MM.1S (cell line): ENCODE measurements at regions not wholly inside any gene's neighbourhood (a gene's known extent, or its start where the extent isn't known, plus 50 kb on each side); places are given as distances from the start of the nearest gene placed in this dataset.

ENCODE experiments used
- DNase-seq: peaks from one replicate; pipeline ENCODE4 v3.0.0-alpha.2; 2015
- H2AFZ ChIP-seq: fragments of 300-600 bp; sonication (generic); 2 replicates; pipeline ENCODE4 v1.6.0; 2016; ENCODE audit warnings: antibody characterized with exemption, low read length
- H3F3A ChIP-seq: fragments of 300-600 bp; sonication (generic); 2 replicates; pipeline ENCODE4 v1.6.1; 2016; ENCODE audit warnings: mild to moderate bottlenecking, antibody characterized with exemption, low read length, moderate library complexity, mixed read lengths; ENCODE audit not compliant: insufficient read depth
- H3K27ac ChIP-seq: fragments of 300-600 bp; sonication (generic); 2 replicates; pipeline ENCODE4 v1.5.1; 2016; ENCODE audit warnings: mild to moderate bottlenecking, low read length
- H3K27me3 ChIP-seq: fragments of 300-600 bp; sonication (generic); replicated peaks from 2 replicates; pipeline ENCODE4 v1.6.0; 2016; ENCODE audit warnings: low read length; ENCODE audit not compliant: insufficient read depth
- H3K36me3 ChIP-seq: fragments of 300-600 bp; sonication (generic); replicated peaks from 2 replicates; pipeline ENCODE4 v1.6.1; 2016; ENCODE audit warnings: mild to moderate bottlenecking, low read length, mixed read lengths; ENCODE audit not compliant: insufficient read depth
- H3K4me1 ChIP-seq: fragments of 300-600 bp; sonication (generic); 2 replicates; pipeline ENCODE4 v1.6.1; 2016; ENCODE audit warnings: low read length, mixed read lengths
- H3K4me2 ChIP-seq: fragments of 300-600 bp; sonication (generic); 2 replicates; pipeline ENCODE4 v1.6.0; 2016; ENCODE audit warnings: low read depth, low read length
- H3K4me3 ChIP-seq: fragments of 300-600 bp; sonication (generic); 2 replicates; pipeline ENCODE4 v1.5.1; 2016; ENCODE audit warnings: low read length, mixed read lengths
- H3K79me2 ChIP-seq: fragments of 300-600 bp; sonication (generic); 2 replicates; pipeline ENCODE4 v1.6.1; 2016; ENCODE audit warnings: mixed run types, low read length, mixed read lengths
- H3K9ac ChIP-seq: fragments of 300-600 bp; sonication (generic); 2 replicates; pipeline ENCODE4 v1.6.1; 2016; ENCODE audit warnings: low read length, mixed read lengths
- H3K9me2 ChIP-seq: fragments of 300-600 bp; sonication (generic); replicated peaks from 2 replicates; pipeline ENCODE4 v1.6.1; 2016; ENCODE audit warnings: mild to moderate bottlenecking, low read length, mixed read lengths; ENCODE audit not compliant: insufficient read depth
- H3K9me3 ChIP-seq: fragments of 300-600 bp; sonication (generic); replicated peaks from 2 replicates; pipeline ENCODE4 v1.6.1; 2016; ENCODE audit warnings: mild to moderate bottlenecking, low read length, mixed read lengths; ENCODE audit not compliant: insufficient read depth
- H4K20me1 ChIP-seq: fragments of 300-600 bp; sonication (generic); 2 replicates; pipeline ENCODE4 v1.6.1; 2016; ENCODE audit warnings: mild to moderate bottlenecking, low read length, moderate library complexity, mixed read lengths; ENCODE audit not compliant: insufficient read depth
- CTCF ChIP-seq: fragments of 300-600 bp; sonication (generic); IDR thresholded peaks from 2 replicates; pipeline ENCODE4 v1.5.1; 2016; ENCODE audit warnings: antibody characterized with exemption, low read length, mixed read lengths
- EZH2 ChIP-seq: fragments of 300-600 bp; sonication (generic); optimal IDR thresholded peaks from 2 replicates; pipeline ENCODE3; 2017; ENCODE audit warnings: low read depth, mild to moderate bottlenecking, antibody characterized with exemption, low read length, mixed read lengths
- EZH2phosphoT487 ChIP-seq: fragments of 300-600 bp; sonication (generic); IDR thresholded peaks from 2 replicates; pipeline ENCODE4 v1.6.1; 2018; ENCODE audit warnings: antibody characterized with exemption, low read length

GRCh38 chr18:23384778-23385736 lies 68.0 kb upstream of the RIOK3 start:
- Histone ChIP-seq H3K4me1 (no peaks in the 10 kb centered on the region), H4K20me1 (no peaks in the 10 kb centered on the region), H2AFZ (no peak overlapping the region), H3K36me3 (no peaks in the 10 kb centered on the region), H3K79me2 (no peaks in the 10 kb centered on the region), H3K27ac (no peak overlapping the region), H3K4me2 (no peak overlapping the region), H3F3A (no peaks in the 10 kb centered on the region), H3K9me2 (no peaks in the 10 kb centered on the region), H3K9ac (no peak overlapping the region), H3K27me3 (no peaks in the 10 kb centered on the region), H3K4me3 (no peak overlapping the region), H3K9me3 (no peaks in the 10 kb centered on the region)
- no peak for TF ChIP-seq EZH2
- no peak for TF ChIP-seq EZH2phosphoT487
- TF ChIP-seq CTCF: no peak
- no peak for DNase-seq

GRCh38 chr18:23386317-23386716 lies 66.8 kb upstream of the RIOK3 start:
- H3K27ac ChIP-seq: no peak overlapping the region
- no peaks in the 10 kb centered on the region for H3K4me1 ChIP-seq
- no peaks in the 10 kb centered on the region for H3K79me2 ChIP-seq
- no peak for DNase-seq
- H3K4me3 ChIP-seq: no peak overlapping the region
- TF ChIP-seq EZH2: no peak
- no peak for TF ChIP-seq EZH2phosphoT487
- no peak for TF ChIP-seq CTCF
- no peaks in the 10 kb centered on the region for H3K9me3 ChIP-seq
- no peaks in the 10 kb centered on the region for H3K27me3 ChIP-seq
- H2AFZ ChIP-seq: no peak overlapping the region
- H3K9ac ChIP-seq: no peak overlapping the region
- H3K36me3 ChIP-seq: no peaks in the 10 kb centered on the region
- no peaks in the 10 kb centered on the region for H3K9me2 ChIP-seq
- H3K4me2 ChIP-seq: no peak overlapping the region
- no peaks in the 10 kb centered on the region for H4K20me1 ChIP-seq
- no peaks in the 10 kb centered on the region for H3F3A ChIP-seq

GRCh38 chr18:23387265-23387664 lies 65.8 kb upstream of the RIOK3 start:
- no peak for TF ChIP-seq EZH2
- TF ChIP-seq CTCF: no peak
- no peak for TF ChIP-seq EZH2phosphoT487
- Histone ChIP-seq H3K27me3 (no peaks in the 10 kb centered on the region), H3K36me3 (no peaks in the 10 kb centered on the region), H3F3A (no peaks in the 10 kb centered on the region), H3K4me2 (no peak overlapping the region), H3K9me2 (no peaks in the 10 kb centered on the region), H3K4me1 (no peaks in the 10 kb centered on the region), H2AFZ (no peak overlapping the region), H3K9ac (no peak overlapping the region), H3K4me3 (no peak overlapping the region), H3K9me3 (no peaks in the 10 kb centered on the region), H4K20me1 (no peaks in the 10 kb centered on the region), H3K27ac (no peak overlapping the region), H3K79me2 (no peaks in the 10 kb centered on the region)
- DNase-seq: no peak
